GM08714 (cell line): ENCODE measurements at regions not wholly inside any gene's neighbourhood (a gene's known extent, or its start where the extent isn't known, plus 50 kb on each side); places are given as distances from the start of the nearest gene placed in this dataset.

Experiments
- H3K4me3 ChIP-seq: fragments of 200-500 bp; sonication (Bioruptor generic); 2 replicates; pipeline ENCODE4 v1.5.1; 2014; ENCODE audit warnings: mild to moderate bottlenecking, low read length, inconsistent platforms
- ZNF274 ChIP-seq: IDR thresholded peaks from 2 replicates; pipeline ENCODE4 v1.6.1; 2012; ENCODE audit warnings: mild to moderate bottlenecking, low read depth, low read length

DNA sequence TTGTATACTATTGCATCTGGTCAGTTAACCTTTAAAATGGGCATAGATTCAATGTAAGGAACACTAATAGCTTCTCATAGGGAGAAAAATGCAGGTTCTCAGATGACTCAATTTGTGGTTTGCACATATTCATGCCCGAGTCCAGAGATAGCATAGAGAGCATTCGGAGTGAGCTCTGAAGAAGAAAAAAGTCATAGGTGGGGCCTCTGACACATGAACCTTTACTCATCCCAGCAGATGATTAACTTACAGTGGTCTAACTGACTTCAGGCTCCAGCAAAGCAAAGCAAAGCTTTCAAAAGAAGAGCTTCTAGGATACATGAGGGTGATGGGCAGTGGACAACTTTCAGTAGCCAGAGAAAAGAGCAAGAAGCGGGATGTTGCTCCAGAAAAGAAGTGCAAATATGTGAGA lies 55.3 kb upstream of the BTN3A2 start:
- H3K4me3 ChIP-seq: peak overlapping the region; percentile 36; the same call in 1 of the 2 replicates
- TF ChIP-seq ZNF274: no peak

DNA sequence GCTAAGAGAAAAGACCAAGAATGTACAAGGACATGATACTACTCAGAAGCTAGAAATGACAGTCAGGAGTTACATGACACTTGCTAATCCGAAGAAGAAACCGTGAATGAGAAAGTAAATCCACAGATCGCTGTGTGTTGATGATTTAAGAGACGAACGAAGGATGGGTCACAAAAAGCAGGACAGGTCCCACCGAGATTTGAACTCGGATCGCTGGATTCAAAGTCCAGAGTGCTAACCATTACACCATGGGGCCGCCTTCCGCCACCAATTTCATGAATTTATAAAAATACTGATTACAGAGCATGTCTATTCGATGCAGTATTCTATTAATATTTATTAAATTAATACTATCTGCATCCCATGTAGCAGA lies 54.0 kb upstream of the BTN3A2 start:
- TF ChIP-seq ZNF274: no peak
- H3K4me3 ChIP-seq: peak overlapping the region; percentile 80

DNA sequence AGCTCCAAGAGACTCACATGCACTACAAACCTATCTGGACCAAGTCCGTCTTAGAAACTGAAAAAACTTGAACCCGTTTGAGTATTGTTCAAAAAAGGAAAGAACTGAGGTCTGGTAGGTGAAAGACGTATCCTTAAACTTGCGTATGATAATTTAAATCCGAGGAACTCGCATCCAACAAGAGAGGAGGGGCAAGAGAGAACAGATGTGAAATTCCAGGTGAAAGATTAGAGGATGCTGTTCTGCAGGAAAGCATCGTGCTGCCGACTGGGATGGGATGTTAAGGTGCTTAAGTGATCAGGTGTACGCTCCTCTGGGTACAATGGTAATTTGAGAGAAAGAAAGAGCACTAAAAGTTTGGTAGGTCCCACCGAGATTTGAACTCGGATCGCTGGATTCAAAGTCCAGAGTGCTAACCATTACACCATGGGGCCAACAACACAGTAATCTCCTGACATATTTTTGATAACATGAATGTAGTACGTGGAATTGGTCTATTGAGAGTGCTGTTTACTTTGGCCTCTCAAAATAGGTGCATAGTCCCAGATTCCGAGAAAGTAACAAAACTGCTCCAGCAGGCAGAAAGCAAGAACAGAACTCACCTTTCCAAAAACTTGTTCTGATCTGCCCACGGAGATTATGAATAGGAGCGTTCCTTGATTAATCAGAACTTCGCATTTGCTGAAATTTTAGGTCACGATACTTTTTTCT lies 53.5 kb upstream of the BTN3A2 start:
- peak overlapping the region; percentile 80 for H3K4me3 ChIP-seq
- TF ChIP-seq ZNF274: no peak

GRCh38 chr6:26312096-26312463 lies 52.9 kb upstream of the BTN3A2 start:
- no peak for TF ChIP-seq ZNF274
- peak overlapping the region; percentile 80 for H3K4me3 ChIP-seq

GRCh38 chr6:26312501-26313397 lies 52.2 kb upstream of the BTN3A2 start:
- TF ChIP-seq ZNF274: no peak
- H3K4me3 ChIP-seq: peak overlapping the region; percentile 80
